Activated CD4-positive, alpha-beta T cell treated with anti-CD3 and anti-CD28 coated beads, Interleukin-2, amount 10 ng/mL, durations not matched to agents 7 days and 5 days (primary cell): ENCODE measurements at regions not wholly inside any gene's neighbourhood (a gene's known extent, or its start where the extent isn't known, plus 50 kb on each side); places are given as distances from the start of the nearest gene placed in this dataset.
"Not testable (repeated sequence)": the region's sequence is repeated elsewhere in the genome, so short reads cannot be mapped to it uniquely, and the experiment has no call there.

Experiments
- CTCF ChIA-PET: fragments of 350-600 bp; sonication (Branson Sonifier 250); formaldehyde crosslinking; loops from one replicate; lab custom pipeline; 2021; ENCODE audit warnings: antibody characterized with exemption; lab: Charles Lee
- POLR2A ChIA-PET: fragments of 350-600 bp; sonication (Branson Sonifier 250); formaldehyde crosslinking; loops from one replicate; lab custom pipeline; 2021; ENCODE audit warnings: antibody characterized with exemption; lab: Charles Lee
- DNase-seq: peaks from one replicate; pipeline ENCODE4 v3.0.0-alpha.2; 2020
- H3K27ac Mint-ChIP-seq: one replicate; pipeline ENCODE4 v1.8.0; 2021; ENCODE audit warnings: mild to moderate bottlenecking, moderate library complexity, mixed read lengths
- H3K27me3 Mint-ChIP-seq: one replicate; pipeline ENCODE4 v1.8.0; 2021; ENCODE audit warnings: mixed read lengths
- H3K36me3 Mint-ChIP-seq: one replicate; pipeline ENCODE4 v1.8.0; 2021; ENCODE audit warnings: low read depth, mixed read lengths
- H3K4me1 Mint-ChIP-seq: one replicate; pipeline ENCODE4 v1.8.0; 2021; ENCODE audit warnings: mixed read lengths
- H3K4me3 Mint-ChIP-seq: one replicate; pipeline ENCODE4 v1.8.0; 2021; ENCODE audit warnings: mild to moderate bottlenecking, moderate library complexity, mixed read lengths
- H3K9me3 Mint-ChIP-seq: one replicate; pipeline ENCODE4 v1.8.0; 2021; ENCODE audit warnings: mixed read lengths

GRCh38 chr11:103798026-103798425 is 238.4 kb upstream of the DDI1 start:
- H3K27ac Mint-ChIP-seq, result no peak overlapping the region
- no peak for DNase-seq
- H3K4me3 Mint-ChIP-seq, result no peak overlapping the region
- H3K9me3 Mint-ChIP-seq, result no peaks in the 10 kb centered on the region
- no peaks in the 10 kb centered on the region for H3K27me3 Mint-ChIP-seq
- CTCF ChIA-PET, result no interaction called here
- POLR2A ChIA-PET, result no interaction called here
- no peaks in the 10 kb centered on the region for H3K4me1 Mint-ChIP-seq
- no peaks in the 10 kb centered on the region for H3K36me3 Mint-ChIP-seq

DNA sequence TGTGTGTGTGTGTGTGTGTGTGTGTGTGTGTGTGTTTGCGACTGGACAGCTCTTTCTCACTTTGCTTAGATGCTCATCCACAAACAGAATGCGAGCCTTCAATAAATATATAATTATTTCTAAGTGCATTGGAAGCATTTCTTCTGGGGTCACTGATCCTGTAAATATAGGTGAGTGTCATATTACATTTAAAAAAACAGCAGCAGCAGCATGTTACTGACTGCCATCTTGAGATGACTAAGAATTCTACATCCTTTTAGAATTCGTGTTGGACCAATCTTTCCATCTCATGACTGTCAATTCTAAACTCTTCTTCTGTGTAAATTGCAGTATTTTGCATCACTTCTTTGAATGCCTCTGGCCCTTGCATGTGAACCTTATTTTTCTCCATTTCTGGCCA is 238.0 kb upstream of the DDI1 start:
- ChIA-PET CTCF (no interaction called here), POLR2A (no interaction called here)
- H3K27ac Mint-ChIP-seq, result no peak overlapping the region
- DNase-seq, result no peak
- no peaks in the 10 kb centered on the region for H3K4me1 Mint-ChIP-seq
- no peaks in the 10 kb centered on the region for H3K27me3 Mint-ChIP-seq
- H3K4me3 Mint-ChIP-seq, result no peak overlapping the region
- no peaks in the 10 kb centered on the region for H3K9me3 Mint-ChIP-seq
- no peaks in the 10 kb centered on the region for H3K36me3 Mint-ChIP-seq

- POLR2A ChIA-PET, result no interaction called here
- Mint-ChIP-seq H3K27ac (no peak overlapping the region), H3K4me1 (no peaks in the 10 kb centered on the region), H3K27me3 (no peaks in the 10 kb centered on the region), H3K4me3 (no peak overlapping the region), H3K9me3 (no peaks in the 10 kb centered on the region), H3K36me3 (no peaks in the 10 kb centered on the region)
- DNase-seq, result no peak
- CTCF ChIA-PET, result no interaction called here
These were observed 235.9 kb upstream of the DDI1 start for GRCh38 chr11:103800406-103801114.

- H3K4me1 Mint-ChIP-seq, result no peaks in the 10 kb centered on the region
- no peak for DNase-seq
- no peaks in the 10 kb centered on the region for H3K27me3 Mint-ChIP-seq
- H3K36me3 Mint-ChIP-seq, result no peaks in the 10 kb centered on the region
- CTCF ChIA-PET, result no interaction called here
- H3K27ac Mint-ChIP-seq, result no peak overlapping the region
- POLR2A ChIA-PET, result no interaction called here
- no peaks in the 10 kb centered on the region for H3K9me3 Mint-ChIP-seq
- H3K4me3 Mint-ChIP-seq, result no peak overlapping the region
These were observed 233.4 kb upstream of the DDI1 start for GRCh38 chr11:103803062-103803461.

DNA sequence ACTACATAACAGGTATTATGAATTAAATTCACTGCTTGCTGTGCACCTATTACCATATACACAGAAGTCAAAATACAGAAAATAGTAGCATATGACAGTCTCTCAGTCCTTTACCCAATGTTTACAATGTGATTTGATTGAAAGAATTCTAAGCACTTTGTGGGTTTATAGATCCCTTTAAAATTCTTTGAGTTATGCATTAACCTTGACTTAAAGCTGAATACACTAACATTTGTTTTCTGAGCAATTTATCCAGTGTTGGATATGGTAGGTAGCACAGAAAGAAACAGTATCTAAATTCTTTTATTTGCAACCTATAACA is 230.8 kb upstream of the DDI1 start:
- ChIA-PET CTCF (no interaction called here), POLR2A (no interaction called here)
- H3K27me3 Mint-ChIP-seq, result no peaks in the 10 kb centered on the region
- H3K4me3 Mint-ChIP-seq, result no peak overlapping the region
- no peaks in the 10 kb centered on the region for H3K4me1 Mint-ChIP-seq
- no peaks in the 10 kb centered on the region for H3K9me3 Mint-ChIP-seq
- no peak overlapping the region for H3K27ac Mint-ChIP-seq
- H3K36me3 Mint-ChIP-seq, result no peaks in the 10 kb centered on the region
- DNase-seq, result no peak

GRCh38 chr11:103806130-103806895 is 230.1 kb upstream of the DDI1 start:
- no peak for DNase-seq
- Mint-ChIP-seq H3K4me1 (no peaks in the 10 kb centered on the region), H3K4me3 (no peak overlapping the region), H3K27me3 (no peaks in the 10 kb centered on the region), H3K36me3 (no peaks in the 10 kb centered on the region), H3K27ac (no peak overlapping the region), H3K9me3 (no peaks in the 10 kb centered on the region)
- POLR2A ChIA-PET, result no interaction called here
- CTCF ChIA-PET, result no interaction called here

DNA sequence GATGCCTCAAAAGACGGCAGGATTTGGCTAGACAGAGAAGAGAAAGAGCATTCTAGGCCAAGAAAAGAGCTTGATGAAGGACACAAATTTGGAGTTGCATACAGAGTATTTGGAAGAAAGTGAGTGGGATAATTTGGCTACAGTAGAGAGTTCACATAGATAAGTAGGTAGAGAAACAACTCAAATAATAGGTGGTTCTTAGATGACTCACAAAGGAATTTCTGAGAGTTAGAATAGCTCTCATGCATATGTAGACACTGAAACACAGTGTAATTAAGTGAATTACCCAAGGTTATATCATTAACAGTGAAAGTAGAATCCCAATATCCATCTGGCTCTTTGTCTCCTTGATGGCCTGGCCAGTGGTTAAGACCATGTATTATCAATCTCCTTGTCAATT is 228.6 kb upstream of the DDI1 start:
- POLR2A ChIA-PET, result no interaction called here

GRCh38 chr11:103808252-103808651 is 228.2 kb upstream of the DDI1 start:
- no peaks in the 10 kb centered on the region for H3K27me3 Mint-ChIP-seq
- H3K4me3 Mint-ChIP-seq, result no peak overlapping the region
- H3K36me3 Mint-ChIP-seq, result no peaks in the 10 kb centered on the region
- no peaks in the 10 kb centered on the region for H3K9me3 Mint-ChIP-seq
- ChIA-PET POLR2A (no interaction called here), CTCF (no interaction called here)
- no peak for DNase-seq
- no peak overlapping the region for H3K27ac Mint-ChIP-seq
- H3K4me1 Mint-ChIP-seq, result no peaks in the 10 kb centered on the region

More for the DNA sequence above, 228.6 kb upstream of the DDI1 start:
- no peaks in the 10 kb centered on the region for H3K36me3 Mint-ChIP-seq
- H3K4me1 Mint-ChIP-seq, result no peaks in the 10 kb centered on the region
- CTCF ChIA-PET, result no interaction called here
- no peaks in the 10 kb centered on the region for H3K27me3 Mint-ChIP-seq
- H3K9me3 Mint-ChIP-seq, result no peaks in the 10 kb centered on the region
- no peak overlapping the region for H3K27ac Mint-ChIP-seq
- no peak for DNase-seq
- H3K4me3 Mint-ChIP-seq, result no peak overlapping the region

- Mint-ChIP-seq H3K36me3 (no peaks in the 10 kb centered on the region), H3K4me3 (no peak overlapping the region), H3K27ac (no peak overlapping the region), H3K27me3 (no peaks in the 10 kb centered on the region), H3K4me1 (no peaks in the 10 kb centered on the region), H3K9me3 (no peaks in the 10 kb centered on the region)
- no peak for DNase-seq
- ChIA-PET CTCF (no interaction called here), POLR2A (no interaction called here)
These were observed 224.5 kb upstream of the DDI1 start for GRCh38 chr11:103811870-103812455.

DNA sequence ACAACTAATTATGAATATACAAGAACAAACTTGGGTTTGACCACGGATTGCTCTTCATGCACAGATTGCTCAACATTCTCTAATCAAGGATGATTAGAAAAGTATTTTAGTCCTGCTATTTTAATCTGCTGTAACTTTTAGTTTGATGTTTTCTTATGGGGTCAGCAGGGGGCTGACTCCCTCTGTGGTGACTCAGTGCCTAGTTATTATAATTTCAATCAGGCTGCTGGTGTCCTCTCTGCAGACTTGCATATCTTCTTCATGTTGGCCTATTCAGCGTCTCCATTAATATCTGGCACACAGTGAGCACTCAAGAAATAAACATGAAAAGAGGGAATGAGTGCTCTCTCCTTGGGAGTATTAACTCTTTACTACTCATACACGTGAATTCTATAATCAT is 223.8 kb upstream of the DDI1 start:
- ChIA-PET CTCF (no interaction called here), POLR2A (no interaction called here)
- no peak for DNase-seq
- H3K27ac Mint-ChIP-seq, result no peak overlapping the region
- H3K27me3 Mint-ChIP-seq, result no peaks in the 10 kb centered on the region
- H3K4me3 Mint-ChIP-seq, result no peak overlapping the region
- H3K4me1 Mint-ChIP-seq, result no peaks in the 10 kb centered on the region
- H3K36me3 Mint-ChIP-seq, result no peaks in the 10 kb centered on the region
- H3K9me3 Mint-ChIP-seq, result no peaks in the 10 kb centered on the region

- H3K4me3 Mint-ChIP-seq, H3K4me1 Mint-ChIP-seq, DNase-seq, H3K27ac Mint-ChIP-seq, H3K9me3 Mint-ChIP-seq, POLR2A ChIA-PET, CTCF ChIA-PET, H3K27me3 Mint-ChIP-seq, H3K36me3 Mint-ChIP-seq: not testable (repeated sequence)
These were observed 216.1 kb upstream of the DDI1 start for GRCh38 chr11:103820345-103820744.

DNA sequence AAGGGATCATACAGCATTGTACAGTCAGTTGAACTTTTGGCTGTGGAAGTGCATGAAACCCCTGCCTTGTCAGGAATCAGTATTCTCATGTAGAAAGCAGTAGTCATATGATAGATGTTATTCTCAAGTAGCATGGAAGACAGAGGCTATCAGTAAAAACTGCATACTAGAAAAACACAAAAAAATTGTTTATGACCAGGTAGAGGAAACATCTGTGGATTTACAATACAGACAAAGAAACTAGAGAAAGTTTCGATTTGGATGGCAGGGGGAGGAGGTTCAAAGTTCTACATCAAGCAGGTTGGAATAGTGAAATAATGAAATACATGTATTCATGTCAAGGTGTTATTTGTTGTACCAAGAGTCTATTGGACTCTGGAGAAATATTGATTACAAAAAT is 212.3 kb upstream of the DDI1 start:
- ChIA-PET CTCF (no interaction called here), POLR2A (no interaction called here)
- Mint-ChIP-seq H3K27ac (no peak overlapping the region), H3K27me3 (no peaks in the 10 kb centered on the region), H3K9me3 (no peaks in the 10 kb centered on the region), H3K4me3 (no peak overlapping the region), H3K36me3 (no peaks in the 10 kb centered on the region), H3K4me1 (no peaks in the 10 kb centered on the region)
- no peak for DNase-seq

DNA sequence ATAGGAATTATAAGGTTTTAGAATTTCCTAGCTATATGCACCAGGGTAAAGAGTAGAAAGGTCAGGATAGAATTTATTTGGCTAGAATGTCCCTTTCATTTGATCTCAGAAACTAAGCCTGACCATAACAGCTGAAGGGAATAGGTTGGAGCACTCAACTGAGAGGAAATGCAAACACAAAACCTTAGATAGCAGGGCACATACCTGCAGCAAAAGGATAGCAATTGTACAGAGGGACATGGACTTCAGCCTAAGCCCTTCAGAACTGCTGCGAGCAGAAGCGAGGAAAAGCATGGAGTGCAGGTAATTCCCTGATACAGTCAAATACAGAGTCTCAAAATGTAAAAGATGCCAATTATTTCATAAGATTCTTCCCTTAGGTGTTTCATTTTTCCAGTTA is 211.0 kb upstream of the DDI1 start:
- no peaks in the 10 kb centered on the region for H3K36me3 Mint-ChIP-seq
- H3K9me3 Mint-ChIP-seq, result peaks cover 4% of the 10 kb centered on the region
- H3K4me1 Mint-ChIP-seq, result no peaks in the 10 kb centered on the region
- POLR2A ChIA-PET, result no interaction called here
- no peak overlapping the region for H3K27ac Mint-ChIP-seq
- CTCF ChIA-PET, result no interaction called here
- no peak overlapping the region for H3K4me3 Mint-ChIP-seq
- no peaks in the 10 kb centered on the region for H3K27me3 Mint-ChIP-seq
- DNase-seq, result no peak
